Astrocyte of the cerebellum (primary cell): ENCODE measurements at regions not wholly inside any gene's neighbourhood (a gene's known extent, or its start where the extent isn't known, plus 50 kb on each side); places are given as distances from the start of the nearest gene placed in this dataset.

Experiments used
- DNase-seq: peaks from one replicate; pipeline ENCODE4 v3.0.0-alpha.2; 2011; ENCODE audit warnings: low read depth
- H3K4me3 ChIP-seq: 2 replicates; pipeline ENCODE4 v1.5.1; 2011; ENCODE audit warnings: mild to moderate bottlenecking, low read depth, low read length, moderate library complexity
- in situ Hi-C: cut with HindIII; loops from 2 replicates; pipeline ENCODE4 v1.10.0; 2017; ENCODE audit warnings: low sequenced_read_pairs
- TF ChIP-seq, protein P1 (sequence below): IDR thresholded peaks from 2 replicates; pipeline ENCODE4 v1.5.1; 2012; ENCODE audit warnings: low read length, low read depth, moderate library complexity, mild to moderate bottlenecking; ENCODE audit errors: missing control alignments

DNA sequence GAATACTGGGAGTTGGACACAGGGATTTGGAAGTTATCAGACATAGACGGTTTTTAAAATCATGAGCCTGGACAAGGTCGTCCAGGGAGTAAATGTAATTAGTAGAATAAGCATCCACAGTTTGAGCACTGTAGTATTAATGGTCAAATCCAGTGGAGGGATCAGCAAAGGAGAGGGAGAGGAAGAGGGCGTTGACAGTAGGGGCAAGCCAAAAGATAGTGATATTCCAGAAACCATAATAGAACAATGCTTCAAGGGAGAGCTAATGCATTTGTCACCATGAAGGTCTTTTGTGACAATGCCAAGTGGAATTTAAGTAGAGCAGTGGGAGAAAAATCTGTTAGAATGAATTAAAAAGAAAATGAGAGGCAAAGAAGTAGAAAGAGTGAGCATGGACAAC is 68.9 kb upstream of the SLC5A12 start:
- H3K4me3 ChIP-seq: no peak overlapping the region
- TF ChIP-seq, protein P1, sequence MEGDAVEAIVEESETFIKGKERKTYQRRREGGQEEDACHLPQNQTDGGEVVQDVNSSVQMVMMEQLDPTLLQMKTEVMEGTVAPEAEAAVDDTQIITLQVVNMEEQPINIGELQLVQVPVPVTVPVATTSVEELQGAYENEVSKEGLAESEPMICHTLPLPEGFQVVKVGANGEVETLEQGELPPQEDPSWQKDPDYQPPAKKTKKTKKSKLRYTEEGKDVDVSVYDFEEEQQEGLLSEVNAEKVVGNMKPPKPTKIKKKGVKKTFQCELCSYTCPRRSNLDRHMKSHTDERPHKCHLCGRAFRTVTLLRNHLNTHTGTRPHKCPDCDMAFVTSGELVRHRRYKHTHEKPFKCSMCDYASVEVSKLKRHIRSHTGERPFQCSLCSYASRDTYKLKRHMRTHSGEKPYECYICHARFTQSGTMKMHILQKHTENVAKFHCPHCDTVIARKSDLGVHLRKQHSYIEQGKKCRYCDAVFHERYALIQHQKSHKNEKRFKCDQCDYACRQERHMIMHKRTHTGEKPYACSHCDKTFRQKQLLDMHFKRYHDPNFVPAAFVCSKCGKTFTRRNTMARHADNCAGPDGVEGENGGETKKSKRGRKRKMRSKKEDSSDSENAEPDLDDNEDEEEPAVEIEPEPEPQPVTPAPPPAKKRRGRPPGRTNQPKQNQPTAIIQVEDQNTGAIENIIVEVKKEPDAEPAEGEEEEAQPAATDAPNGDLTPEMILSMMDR: no peak
- no peak for DNase-seq
- in situ Hi-C loops: no loop called here

DNA sequence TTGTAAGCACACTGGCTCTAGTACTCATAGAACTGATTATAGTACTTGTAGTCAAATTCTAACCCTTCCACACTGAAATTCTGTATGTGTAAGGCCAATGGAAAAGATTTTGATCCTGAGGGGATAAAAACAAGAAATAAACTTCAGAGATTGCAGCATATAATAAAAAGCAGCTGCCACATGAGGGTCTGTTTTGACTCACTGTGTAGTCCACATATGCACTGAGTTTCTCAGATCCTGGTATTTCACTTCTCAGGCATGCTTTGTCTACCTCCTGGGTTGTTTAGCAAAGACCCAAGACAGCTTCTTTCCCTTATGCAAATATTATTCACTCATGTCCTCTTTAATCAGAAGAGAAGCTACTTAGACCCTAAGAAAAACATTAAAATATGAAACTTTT is 71.1 kb upstream of the SLC5A12 start:
- DNase-seq: no peak
- no peak overlapping the region for H3K4me3 ChIP-seq
- TF ChIP-seq, protein P1: no peak
- in situ Hi-C loops: no loop called here

DNA sequence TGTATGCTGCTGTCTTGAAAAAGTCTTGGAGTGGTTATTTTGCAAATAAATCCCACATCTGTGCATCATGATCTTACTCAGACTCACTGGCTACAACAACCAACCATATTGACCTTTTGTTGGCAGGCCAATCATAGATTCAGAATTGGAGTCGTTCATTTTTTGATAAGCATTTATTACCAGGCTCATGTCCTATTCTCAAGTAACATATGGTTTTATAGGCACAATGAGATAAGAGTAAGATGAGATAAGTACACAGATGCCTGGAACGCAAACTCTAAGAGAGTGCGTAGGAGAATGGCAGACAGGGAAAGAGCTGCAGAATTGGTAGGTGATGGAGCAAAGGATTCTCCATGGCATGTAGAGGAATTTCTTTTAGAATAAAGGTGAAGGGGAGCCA is 71.6 kb upstream of the SLC5A12 start:
- no peak overlapping the region for H3K4me3 ChIP-seq
- in situ Hi-C loops: no loop called here
- TF ChIP-seq, protein P1: no peak
- no peak for DNase-seq

DNA sequence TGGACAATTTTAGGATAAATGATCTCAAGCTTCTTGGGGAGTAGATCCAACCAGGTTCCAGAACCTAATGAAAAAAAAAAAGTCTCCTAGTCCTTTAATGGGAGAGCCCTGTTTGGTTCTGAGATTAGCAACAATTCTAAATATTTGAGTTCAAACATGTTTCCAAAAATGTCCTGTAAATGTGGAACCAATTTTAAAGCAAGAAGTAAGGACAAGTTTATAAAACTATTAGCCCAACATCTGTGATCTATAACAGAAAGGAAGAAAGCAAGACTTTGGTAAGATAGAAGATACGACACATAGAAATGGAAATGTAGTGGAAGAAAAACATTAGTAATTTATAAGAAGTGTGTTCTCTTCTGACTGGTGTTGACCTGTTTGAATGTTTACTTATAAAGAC is 79.7 kb upstream of the SLC5A12 start:
- in situ Hi-C loops: no loop called here
- TF ChIP-seq, protein P1: no peak
- DNase-seq: no peak
- H3K4me3 ChIP-seq: no peak overlapping the region

DNA sequence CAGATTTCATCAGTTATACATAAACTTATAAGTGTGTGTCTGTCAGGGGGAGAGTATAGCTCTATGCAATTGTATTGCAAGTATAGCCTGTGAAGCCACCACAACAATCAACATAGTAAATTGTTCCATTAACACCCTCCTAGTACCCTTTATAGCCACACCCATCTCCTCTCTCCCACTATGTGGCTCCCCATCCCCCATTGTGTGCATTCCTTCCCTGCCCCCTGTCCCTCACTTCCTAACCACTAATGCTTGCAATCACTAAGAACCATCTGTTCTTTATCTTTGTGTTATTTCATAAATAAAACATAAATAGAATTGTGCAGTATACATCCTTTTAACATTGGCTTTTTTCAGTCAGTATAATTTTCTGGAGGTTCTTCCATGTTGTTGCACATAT is 83.1 kb upstream of the SLC5A12 start:
- DNase-seq: no peak
- TF ChIP-seq, protein P1: no peak
- in situ Hi-C loops: no loop called here
- H3K4me3 ChIP-seq: no peak overlapping the region

DNA sequence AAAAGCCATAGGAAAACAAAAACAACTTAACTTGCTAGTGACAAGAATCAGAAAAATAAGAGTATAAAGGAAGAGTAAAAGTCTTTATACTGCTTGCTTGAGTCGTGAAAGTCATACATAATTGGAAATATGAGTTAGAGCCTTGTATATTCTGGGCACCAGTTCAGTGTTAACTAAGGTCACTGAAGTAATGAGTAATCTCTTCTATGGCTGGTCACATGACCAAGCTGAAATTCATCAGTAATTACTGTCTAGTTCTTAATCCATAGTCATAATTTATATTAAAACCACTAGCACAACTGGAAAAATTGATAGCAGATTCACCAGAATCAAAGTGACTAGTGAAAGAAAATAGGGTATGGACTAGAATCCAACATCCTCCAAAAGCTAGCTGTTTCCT is 84.4 kb upstream of the SLC5A12 start:
- H3K4me3 ChIP-seq: no peak overlapping the region
- in situ Hi-C loops: no loop called here
- DNase-seq: no peak
- TF ChIP-seq, protein P1: no peak

DNA sequence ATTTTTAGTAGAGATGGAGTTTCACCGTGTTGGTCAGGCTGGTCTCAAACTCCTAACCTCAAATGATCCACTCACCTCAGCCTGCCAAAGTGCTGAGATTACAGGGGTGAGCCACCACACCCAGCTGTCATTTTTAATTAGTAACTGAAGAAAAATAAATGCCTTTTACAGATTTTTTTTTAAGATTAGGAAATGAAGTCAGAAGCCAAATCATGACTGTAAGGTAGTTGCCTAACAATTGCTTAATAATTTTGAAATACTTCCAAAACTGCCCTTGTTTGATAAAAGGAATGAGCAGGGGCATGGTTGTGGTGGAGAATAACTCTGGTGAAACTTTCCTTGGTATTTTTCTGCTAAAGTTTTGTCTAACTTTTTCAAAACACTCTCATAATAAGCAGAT is 98.9 kb upstream of the SLC5A12 start:
- DNase-seq: no peak
- in situ Hi-C loops: no loop called here
- TF ChIP-seq, protein P1: no peak
- H3K4me3 ChIP-seq: no peak overlapping the region
